Kidney tubule cell (primary cell): ENCODE measurements at regions not wholly inside any gene's neighbourhood (a gene's known extent, or its start where the extent isn't known, plus 50 kb on each side); places are given as distances from the start of the nearest gene placed in this dataset.

Source experiments
- DNase-seq: peaks from one replicate; pipeline ENCODE4 v3.0.0-alpha.2; 2018; ENCODE audit warnings: low spot score

DNA sequence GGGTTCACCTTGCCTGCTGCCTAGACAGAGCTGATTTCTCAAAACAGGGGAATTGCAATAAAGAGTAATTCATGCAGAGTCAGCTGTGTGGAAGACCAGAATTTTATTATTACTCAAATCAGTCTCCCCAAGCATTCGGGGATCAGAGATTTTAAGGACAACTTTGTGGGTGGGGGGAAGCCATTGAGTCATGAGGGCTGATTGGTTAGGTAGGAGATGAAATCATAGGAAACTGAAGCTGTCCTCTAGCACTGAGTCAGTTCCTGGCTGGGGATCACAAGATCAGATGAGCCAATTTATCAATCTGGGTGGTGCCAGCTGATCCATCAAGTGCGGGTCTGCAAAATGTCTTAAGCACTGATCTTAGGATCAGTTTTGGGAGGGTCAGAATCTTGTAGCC lies 159.1 kb upstream of the MAP1B start:
- peak; percentile 10 for DNase-seq

DNA sequence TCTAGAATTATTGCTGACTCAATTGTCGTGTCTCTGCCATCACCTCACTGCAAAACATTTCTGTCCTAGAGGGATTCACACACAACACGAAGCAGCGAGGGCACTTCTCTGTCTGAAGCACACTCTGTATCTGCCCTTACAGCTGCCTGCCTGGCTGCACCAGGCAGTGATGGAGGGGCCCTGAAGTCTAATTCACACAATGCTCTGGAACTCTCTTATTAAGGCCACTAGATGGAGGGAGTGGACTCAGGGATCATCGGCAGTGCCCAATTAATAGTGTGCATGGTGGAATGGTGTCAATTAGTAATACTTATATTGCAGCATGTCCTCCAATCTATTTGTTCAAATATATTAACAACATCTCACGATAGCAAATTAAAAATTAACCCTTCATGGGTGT lies 157.5 kb upstream of the MAP1B start:
- no peak for DNase-seq

DNA sequence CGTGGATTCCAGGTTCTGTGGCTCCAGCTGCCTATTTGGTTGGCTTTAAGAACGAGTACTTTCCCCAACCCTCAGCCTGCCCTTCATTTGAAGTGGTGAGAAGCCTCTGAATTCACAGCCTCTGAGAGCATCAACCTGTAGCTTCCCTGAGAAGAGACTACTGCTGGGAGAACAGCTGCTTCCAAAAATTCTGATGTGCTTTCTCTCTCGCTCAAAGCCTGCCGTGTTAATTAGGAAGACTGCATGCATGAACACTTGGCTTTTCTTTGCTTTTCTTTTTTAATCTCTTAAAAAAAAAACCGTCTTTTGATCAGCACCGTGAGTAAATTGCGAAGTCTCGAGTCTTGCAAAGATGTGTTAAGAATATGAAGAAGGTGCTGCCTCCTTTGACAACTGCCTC lies 153.4 kb upstream of the MAP1B start:
- no peak for DNase-seq

DNA sequence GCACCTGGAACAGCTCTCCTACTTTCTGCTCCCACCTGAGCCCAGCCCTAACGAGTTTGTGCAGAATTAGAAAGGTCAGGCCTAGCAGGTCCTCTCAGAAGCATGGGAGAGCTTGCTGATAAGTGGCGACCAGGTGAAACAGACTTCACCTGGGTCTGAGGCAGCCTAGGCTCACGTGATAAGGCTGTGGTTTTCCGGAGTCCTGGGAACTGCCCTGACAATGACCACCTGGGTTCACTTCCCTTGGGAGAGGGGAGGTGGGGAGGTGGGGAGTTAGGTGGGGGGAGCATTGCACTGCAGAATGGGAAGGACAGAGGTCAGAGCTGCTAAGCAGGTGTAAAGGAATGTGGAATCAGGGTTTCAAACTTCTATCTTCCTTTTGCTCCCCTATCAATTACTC lies 152.9 kb upstream of the MAP1B start:
- DNase-seq, result no peak

DNA sequence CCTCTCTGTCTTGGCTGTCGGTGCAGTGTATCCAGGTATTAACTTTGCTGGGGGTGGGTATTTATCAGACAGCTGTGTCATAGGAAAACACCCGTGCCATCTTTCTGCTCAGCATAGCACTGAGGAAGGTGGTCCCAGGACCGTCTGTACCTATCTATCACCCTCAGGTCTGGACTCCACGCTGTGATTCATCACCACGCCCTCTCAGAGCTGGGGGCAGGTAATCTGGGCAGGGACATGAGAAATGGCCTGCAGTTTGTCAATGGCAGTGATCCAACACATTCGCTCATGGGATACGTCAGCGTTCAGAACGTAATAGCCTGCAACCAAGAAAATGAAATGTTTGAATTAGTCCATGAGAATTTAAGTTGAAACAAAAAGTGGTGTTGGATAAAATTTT lies 151.6 kb upstream of the MAP1B start:
- no peak for DNase-seq

DNA sequence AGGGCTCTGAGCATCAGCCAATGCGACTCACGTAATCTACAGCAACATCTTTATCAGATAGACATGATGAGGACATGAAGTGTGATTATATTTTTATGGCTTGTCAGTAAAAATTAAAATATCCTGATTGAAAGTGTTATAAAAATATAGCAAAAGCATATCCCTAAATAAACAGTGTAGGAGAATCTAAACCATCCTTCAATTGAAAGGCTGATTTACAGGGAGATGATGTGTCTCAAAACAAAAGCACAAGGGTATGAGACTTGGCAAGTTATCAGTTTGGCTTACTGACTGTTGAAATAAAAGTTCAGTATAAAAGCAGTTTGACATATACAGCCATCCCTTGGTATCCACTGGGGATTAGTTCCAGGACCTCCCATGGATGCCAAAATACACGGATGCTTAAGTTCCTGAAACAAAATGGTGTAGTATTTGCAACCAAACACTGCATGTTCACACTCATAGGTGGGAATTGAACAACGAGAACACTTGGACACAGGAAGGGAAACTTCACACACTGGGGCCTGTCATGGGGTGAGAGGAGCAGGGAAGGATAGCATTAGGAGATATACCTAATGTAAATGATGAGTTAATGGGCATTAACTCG lies 149.9 kb upstream of the MAP1B start:
- DNase-seq, result no peak

DNA sequence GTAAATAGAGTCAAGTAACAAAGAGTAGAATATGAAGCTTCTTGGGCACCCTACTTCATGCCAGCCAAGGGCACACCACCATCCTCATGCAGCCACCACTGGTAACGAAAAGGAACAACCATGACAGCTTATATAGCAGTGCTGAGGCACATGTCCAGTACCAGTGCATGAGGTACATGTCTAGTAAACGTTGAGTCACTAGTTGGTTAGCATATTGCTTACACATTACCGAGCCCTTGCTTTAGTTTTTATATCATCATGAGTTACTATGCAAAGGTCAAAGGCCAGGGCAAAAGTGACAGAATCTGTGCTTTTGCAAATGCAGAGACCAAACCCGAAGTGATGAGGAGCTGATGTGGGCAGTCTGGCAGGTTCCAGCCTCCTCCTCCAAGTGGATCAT lies 147.1 kb upstream of the MAP1B start:
- peak; percentile 40 for DNase-seq

DNA sequence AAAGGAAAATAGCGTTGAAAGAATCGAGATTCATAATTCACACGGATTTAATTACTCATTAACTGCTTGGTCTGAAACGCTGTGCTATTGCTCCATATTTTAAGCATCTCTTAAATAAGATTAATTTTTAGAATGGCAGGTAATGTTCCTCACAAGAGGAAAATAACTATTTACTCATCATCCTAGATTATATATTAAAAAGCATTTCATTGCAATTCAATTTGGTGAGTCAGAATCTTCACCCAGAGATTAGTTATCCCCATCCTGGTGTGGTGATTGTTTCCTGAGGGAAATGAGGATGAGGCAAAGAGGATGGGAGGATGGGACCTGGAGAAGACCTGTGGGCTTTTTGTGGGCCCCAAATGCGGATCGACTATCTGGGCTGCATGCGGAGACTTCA lies 145.5 kb upstream of the MAP1B start:
- DNase-seq, result peak; percentile 28

DNA sequence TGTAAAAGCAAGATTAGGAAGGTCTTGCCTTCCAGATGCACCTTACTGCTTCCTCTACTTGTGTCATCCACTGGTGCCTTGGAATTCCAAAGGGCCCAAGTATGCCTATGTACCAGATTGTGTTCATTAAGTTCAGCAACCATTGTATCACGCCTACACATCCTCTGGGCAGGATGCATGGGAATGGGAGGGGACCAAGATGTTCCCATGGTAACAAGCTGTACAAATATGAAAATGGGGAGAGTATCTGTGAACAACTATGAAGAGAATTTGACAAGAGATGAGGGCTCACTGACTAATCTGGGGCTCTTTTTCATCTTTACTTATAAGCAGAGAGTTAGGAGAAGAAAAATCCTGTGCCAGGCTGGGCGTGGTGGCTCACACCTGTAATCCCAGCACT lies 137.8 kb upstream of the MAP1B start:
- DNase-seq, result no peak

DNA sequence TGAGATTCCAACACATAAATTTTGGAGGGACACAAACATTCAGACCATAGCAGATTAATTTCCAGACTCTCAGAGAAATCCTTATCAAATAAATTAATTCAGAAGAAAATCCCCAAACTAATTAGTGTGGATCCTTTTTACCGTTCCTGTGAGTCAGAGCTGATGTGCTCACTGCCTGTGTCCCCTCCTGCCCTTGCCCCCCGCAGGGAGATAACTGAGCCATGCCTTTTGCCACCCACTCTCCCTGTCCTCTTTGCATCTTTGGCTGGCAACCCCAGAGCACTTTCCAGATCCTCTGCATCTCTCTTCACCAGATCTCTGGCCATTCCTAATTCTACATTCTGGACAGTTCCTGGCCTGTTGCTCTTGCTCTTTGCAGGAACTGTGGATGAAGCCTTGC lies 135.4 kb upstream of the MAP1B start:
- DNase-seq, result no peak

DNA sequence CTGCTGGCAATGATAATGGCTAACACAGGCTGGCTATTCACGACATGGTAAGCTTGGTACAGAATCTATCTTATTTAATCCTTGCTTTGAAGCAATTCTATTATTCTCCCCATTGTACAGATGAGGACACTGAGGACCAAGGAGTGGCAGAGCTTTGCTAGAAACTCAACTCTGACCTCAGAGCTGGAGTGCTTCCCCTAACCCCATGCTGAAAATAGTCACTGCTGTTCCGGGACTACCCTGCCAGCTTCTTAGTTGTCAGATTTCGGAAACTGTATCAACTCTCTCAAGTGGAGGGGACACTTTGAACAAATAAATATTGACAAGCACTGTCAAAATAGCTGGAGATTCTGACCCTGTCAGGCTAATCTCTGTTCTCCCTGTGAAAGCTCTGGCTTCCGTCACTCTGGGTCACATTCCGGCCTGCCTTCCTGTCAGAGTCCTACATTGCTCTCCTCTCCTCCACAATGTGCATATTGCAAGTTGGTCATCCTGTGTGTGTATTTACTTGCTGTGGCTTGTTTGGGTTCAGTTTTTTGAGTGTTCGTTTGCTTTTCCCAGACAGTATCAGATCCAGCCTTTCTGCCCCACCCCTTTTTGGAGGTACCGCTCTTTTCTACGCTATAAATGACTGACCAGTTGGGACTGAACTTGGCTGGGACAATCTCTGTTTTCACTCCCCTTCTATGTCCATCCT lies 134.3 kb upstream of the MAP1B start:
- no peak for DNase-seq

DNA sequence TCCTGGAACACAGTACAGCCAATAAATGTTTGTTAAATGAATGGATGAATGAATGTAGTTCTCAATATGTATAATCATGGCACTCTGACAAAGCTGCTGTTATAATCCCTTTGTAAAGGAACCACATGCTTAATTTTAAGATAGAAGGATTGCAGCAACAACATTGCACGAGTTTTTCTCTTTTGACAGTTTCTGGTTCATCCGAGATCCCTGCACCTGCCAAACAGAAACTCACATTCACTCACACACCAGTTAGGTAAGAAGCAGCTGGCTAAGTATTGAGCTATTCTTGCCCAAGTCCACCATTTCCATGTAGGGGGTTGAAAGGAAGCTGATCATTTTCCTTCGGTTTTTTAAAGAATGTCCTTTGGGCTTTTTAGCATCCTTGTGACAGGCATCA lies 133.7 kb upstream of the MAP1B start:
- DNase-seq, result no peak

DNA sequence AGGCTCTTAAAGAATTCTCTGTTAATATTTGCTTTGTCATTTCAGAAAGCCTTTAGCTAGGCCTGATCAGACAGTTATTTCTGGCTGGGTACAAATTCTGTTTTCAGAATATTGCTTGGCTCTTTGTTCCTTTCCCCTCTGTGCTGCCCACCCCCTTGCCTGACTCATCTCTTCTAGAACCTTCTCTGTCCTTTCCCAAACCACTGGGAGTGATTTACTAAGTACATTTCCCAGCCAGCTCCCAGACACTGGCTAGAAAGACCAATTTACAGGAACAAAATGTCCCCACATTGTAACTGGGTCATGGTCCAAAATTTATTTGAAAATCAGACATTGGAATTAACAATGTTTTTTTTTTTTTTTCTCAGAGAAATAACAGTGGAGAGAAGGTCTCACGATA lies 133.1 kb upstream of the MAP1B start:
- no peak for DNase-seq

DNA sequence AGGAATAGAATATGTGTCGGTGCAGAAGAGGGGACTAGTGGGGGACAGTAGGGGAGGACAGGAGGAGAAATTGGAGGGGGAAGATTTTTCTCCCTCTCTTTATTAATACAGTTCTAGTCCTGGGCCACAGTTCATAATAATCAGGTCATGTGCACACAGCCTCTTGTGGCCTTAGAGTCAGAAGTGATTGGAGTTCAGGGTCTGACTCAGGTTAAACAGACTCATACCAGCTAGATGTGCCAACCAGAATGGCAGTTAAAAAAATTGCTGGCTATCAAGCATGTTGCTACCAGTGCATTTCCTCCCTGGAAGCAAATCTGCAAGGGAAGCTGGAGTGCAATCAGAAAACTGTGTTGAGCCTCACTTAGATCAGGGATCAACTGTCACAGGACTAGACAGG lies 132.7 kb upstream of the MAP1B start:
- peak; percentile 23 for DNase-seq

DNA sequence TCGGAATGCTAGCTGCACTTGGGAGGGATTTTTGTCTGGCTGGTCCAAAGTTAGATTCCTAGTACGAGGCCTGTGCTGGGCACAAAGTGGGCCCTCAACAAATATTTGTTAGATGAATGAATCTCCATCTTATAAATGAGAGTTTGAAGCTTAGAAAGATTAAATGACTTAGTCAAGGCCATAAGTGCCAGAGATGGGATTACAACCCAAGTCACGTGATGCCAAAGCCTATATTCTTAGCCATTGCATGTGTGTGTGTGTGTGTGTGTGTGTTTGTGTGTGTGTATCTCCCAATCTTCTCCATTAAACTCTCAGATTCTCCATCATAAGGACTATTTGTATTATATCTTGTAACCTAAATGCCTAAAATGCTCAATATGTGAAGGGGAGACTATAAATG lies 130.8 kb upstream of the MAP1B start:
- DNase-seq, result no peak

DNA sequence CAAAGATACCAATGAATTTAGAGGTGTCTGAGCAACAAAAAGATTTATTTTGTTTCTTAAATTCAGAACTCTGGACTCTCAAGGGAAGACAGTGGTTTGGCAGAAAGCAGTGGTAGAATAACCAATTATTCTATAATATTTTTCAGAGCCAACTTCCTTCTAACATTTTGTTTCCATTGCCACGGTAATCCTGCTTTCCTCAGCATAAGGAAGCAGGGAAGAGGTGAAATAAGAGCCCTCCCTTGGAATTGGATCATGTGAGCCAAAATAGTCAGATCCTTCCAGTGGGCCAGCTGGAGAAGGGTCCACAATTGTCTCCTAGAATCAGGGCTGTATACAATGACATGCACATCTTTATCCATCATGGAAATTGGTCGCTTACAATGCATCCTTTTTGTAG lies 130.0 kb upstream of the MAP1B start:
- no peak for DNase-seq

DNA sequence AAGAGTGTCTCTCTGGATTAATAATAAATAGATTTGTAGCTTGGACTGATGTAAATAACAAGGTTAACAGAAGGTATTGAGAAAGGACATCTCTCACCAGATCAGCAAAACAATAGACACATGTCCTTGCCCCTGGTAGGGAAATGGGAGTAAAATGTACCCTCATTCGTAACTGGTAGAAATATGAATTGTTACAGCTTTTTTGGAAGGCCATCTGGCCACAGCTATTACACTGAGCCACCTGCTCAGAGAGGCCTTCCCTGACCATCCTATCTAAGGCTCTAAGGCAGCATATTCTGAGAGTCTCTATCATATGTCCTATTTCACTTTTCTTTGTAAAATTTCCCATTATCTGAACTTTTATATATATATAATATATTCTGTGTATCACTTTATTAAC lies 129.1 kb upstream of the MAP1B start:
- DNase-seq, result no peak

DNA sequence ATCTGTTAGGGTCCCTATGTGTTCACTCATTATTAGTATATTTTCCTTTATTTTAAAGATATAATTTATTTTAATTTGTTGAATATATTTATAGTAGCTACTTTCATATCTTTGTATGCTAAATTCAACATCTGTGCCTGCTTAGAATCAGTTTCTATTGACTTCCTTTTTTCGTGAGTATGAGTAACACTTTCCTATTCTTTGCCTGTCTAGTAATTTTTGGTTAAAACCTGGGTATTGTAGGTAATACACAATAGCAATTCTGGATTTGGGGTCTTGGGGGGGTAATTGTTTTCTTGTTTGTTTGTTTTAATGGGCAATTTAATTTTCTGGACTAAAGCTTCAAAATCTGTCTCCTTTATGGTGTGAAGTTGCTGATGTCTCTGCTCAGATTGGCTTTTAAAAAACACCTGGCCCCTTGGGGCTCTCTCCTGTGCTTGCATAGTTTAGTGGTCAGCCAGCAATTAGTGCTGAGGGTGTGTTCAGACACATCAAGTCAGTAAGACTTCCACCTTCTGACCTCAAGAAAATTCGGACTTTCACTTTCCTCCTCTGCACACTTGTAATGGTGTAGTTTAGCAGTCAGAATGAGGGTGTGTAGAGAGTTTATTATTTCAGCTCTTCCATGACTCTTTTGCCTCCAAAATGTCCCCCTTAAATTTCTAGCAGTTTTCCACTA lies 124.4 kb upstream of the MAP1B start:
- DNase-seq, result no peak

DNA sequence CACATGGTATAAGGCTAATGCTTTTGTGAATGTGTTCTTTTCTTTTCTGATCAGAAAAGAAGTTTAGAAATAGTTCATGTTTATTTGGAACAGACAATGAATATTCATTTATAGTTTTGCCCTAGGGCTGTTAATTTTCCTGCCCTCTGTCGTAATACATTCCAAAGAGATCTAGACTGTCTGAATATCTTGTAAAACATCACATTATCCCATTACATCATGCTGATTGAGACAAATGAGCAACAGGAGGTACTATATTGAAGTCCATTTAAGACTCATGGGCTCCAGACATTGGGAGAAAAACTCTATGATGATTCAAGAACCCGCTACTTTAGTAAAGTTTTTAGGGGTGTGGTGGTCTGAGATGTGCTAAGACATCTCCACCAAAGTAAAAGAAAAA lies 121.2 kb upstream of the MAP1B start:
- DNase-seq, result no peak

DNA sequence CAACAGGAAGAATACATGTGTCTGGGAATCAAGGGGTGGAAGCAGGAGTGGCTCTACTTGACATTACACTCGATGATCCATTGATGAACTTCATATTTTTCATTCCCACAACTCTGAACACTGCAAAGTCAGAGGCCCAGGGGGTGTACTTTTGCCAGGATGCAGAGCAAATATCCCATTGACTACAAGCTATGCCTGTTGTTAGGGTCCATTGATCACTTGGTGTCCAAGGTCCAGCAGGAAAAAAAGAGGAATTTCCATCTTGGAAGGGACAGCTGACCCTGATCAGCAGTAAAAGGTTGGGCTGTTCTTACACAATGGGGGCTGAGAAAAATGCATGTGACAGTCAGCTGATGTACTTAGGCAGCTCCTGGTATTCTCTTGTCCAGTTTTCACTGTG lies 118.5 kb upstream of the MAP1B start:
- no peak for DNase-seq

DNA sequence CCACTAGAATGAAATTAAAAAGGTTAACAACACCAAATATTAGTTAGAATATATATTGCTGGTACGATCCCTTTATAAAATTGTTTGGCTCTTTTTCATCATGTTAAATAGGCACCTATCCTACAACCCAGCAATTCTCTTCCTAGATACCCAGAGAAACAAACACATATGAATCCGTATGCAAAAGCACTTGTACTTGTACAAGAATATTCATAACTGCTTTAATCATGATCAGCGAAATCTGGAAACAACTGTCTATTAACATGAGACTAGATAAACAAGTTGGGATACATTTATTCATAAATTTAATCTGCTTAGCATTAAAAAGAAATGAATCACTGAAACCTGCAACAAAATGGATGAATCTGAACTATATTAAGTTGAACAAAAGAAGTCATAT lies 113.7 kb upstream of the MAP1B start:
- no peak for DNase-seq

DNA sequence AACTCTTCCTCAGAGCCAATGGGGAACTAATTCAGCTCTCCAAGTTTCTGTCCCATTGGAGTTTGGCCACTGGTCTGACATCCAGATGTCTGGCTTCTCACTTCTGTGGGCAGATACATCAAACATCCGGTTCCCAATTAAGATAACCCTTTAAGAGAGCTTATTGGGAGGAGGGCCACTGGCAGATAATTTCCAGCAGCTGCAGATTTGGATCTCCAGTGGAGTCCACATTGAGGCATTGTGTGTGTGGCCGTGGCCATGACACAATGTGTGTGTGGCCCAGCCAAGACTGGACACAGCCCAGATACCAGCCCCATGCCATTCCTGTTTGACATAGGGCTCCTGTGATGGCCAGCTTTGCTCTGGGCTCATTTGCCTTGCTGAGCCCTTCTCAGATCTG lies 110.5 kb upstream of the MAP1B start:
- no peak for DNase-seq

DNA sequence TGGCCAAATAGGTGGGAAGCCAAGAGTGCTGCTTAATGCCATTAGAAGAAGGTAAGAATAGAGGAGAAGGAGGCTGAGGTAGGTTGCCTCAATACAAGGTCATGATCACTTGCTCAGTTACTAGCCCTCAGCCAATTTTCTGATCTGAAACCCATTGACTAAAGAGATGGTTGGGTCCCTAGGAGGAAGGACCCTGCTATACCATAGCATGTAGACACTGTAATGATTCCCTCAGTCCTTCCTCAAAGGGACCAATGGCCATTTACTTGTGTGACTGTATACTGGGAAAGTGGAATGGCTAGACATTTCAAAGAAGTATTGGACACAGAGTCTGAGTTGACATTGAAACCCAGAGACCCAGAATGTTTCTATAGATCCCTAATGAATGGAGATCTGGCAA lies 108.5 kb upstream of the MAP1B start:
- no peak for DNase-seq

DNA sequence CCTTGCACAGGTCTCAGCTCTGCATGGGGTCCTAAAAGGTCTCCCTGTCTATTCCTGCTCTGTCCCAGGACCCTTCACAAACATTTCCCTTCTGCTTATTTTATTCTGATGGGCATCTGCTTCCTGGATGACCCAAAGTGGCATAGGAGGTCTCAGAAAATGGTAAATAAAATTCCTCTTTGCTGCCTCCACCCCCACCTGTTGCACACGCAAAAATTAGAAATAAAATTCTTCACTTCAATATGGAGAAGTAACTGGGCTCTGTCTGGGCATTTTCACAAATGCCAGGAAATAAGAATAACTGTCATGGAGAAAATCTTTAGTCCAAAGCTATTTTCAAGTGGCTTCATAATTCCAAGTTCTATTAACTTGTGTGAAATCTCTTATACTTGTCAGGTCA lies 106.6 kb upstream of the MAP1B start:
- DNase-seq, result no peak
